C4-2B (cell line): ENCODE measurements at regions not wholly inside any gene's neighbourhood (a gene's known extent, or its start where the extent isn't known, plus 50 kb on each side); places are given as distances from the start of the nearest gene placed in this dataset.

Source experiments
- CTCF ChIP-seq: fragments of 450-650 bp; conservative IDR thresholded peaks from 2 replicates; pipeline ENCODE4 v1.5.1; 2017; ENCODE audit warnings: mild to moderate bottlenecking
- ZFX ChIP-seq: fragments of 450-650 bp; IDR thresholded peaks from 2 replicates; pipeline ENCODE4 v1.6.1; 2017

GRCh38 chr3:135490219-135490915 lies 475.2 kb upstream of the PPP2R3A start:
- TF ChIP-seq CTCF (no peak), ZFX (no peak)
